MCF 10A (cell line): ENCODE measurements at regions not wholly inside any gene's neighbourhood (a gene's known extent, or its start where the extent isn't known, plus 50 kb on each side); places are given as distances from the start of the nearest gene placed in this dataset.
"Not testable (repeated sequence)": the region's sequence is repeated elsewhere in the genome, so short reads cannot be mapped to it uniquely, and the experiment has no call there.

Source experiments
- BruUV-seq: library from RNA; stranded (reverse); fragments of 400-500 nt; replicated peaks from 2 replicates; lab custom pipeline; 2021; lab: Mats Ljungman, UMichigan
- CTCF ChIA-PET: fragments of 300-600 bp; sonication (Branson Sonifier 250); formaldehyde crosslinking; extraction: SDS; loops from one replicate; lab custom pipeline; 2021; ENCODE audit warnings: antibody characterized with exemption, inconsistent platforms; lab: Yijun Ruan, JAX
- POLR2A ChIA-PET: fragments of 300-600, 350-650 bp; sonication (Branson Sonifier 250); formaldehyde crosslinking; extraction: SDS; loops from one replicate; lab custom pipeline; 2020; ENCODE audit warnings: antibody characterized with exemption, inconsistent platforms; lab: Yijun Ruan, JAX
- DNase-seq: peaks from one replicate; pipeline ENCODE4 v3.0.0-alpha.2; 2018; ENCODE audit not compliant: unreplicated experiment
- H3K27ac Mint-ChIP-seq: one replicate; pipeline ENCODE4 v1.8.0; 2022; ENCODE audit warnings: mild to moderate bottlenecking, low read depth, mixed read lengths; ENCODE audit not compliant: unreplicated experiment
- H3K27me3 Mint-ChIP-seq: one replicate; pipeline ENCODE4 v1.8.0; 2022; ENCODE audit warnings: mixed read lengths; ENCODE audit not compliant: insufficient read depth, unreplicated experiment
- H3K36me3 Mint-ChIP-seq: one replicate; pipeline ENCODE4 v1.8.0; 2022; ENCODE audit warnings: mild to moderate bottlenecking, moderate library complexity, mixed read lengths; ENCODE audit not compliant: insufficient read depth, unreplicated experiment
- H3K4me1 Mint-ChIP-seq: one replicate; pipeline ENCODE4 v1.8.0; 2022; ENCODE audit warnings: mixed read lengths; ENCODE audit not compliant: insufficient read depth, unreplicated experiment
- H3K4me3 Mint-ChIP-seq: one replicate; pipeline ENCODE4 v1.8.0; 2022; ENCODE audit warnings: mild to moderate bottlenecking, moderate library complexity, mixed read lengths; ENCODE audit not compliant: unreplicated experiment
- H3K9me3 Mint-ChIP-seq: one replicate; pipeline ENCODE4 v1.8.0; 2022; ENCODE audit warnings: mixed read lengths; ENCODE audit not compliant: unreplicated experiment
- intact Hi-C: fragments of 100-400 bp; cut with micrococcal nuclease; formaldehyde crosslinking; loops from 2 replicates; pipeline ENCODE4 v1.14.1; 2022
- TF ChIP-seq, protein P1 (sequence below): fragments of 200-600 bp; IDR thresholded peaks from one replicate; pipeline ENCODE4 v1.8.0; 2022; ENCODE audit warnings: antibody characterized with exemption, mild to moderate bottlenecking; ENCODE audit not compliant: unreplicated experiment

DNA sequence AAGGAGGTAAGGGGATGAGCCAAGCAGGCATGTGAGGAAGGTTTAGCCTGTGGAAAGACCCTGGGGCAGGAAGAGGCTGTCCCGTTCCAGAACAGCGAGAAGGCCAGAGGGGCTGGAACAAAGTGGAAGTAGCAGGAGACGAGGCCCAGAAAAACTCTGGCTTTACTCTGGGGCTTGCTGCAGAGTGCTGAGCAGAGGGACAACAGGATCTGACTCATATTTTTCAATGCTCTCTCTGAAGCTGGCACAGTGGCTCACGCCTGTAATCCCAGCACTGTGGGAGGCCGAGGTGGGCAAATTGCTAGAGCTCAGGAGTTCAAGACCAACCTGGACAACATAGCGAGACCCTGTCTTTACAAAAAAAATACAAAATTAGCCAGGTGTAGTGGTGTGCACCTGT, 52.4 kb upstream of the PAX7 start:
- ChIA-PET CTCF (interaction anchor here (0.6 to 1.7 kb wide), 4 partner anchors 18 to 1513 kb away, joined by 3 to 8 read pairs (median 4); no protein-coding TSS in a partner anchor), POLR2A (no interaction called here)
- Mint-ChIP-seq H3K27me3 (peaks cover 6% of the 10 kb centered on the region), H3K4me1 (no peaks in the 10 kb centered on the region), H3K27ac (no peak overlapping the region), H3K9me3 (no peaks in the 10 kb centered on the region), H3K4me3 (no peak overlapping the region), H3K36me3 (no peaks in the 10 kb centered on the region)
- TF ChIP-seq, protein P1, sequence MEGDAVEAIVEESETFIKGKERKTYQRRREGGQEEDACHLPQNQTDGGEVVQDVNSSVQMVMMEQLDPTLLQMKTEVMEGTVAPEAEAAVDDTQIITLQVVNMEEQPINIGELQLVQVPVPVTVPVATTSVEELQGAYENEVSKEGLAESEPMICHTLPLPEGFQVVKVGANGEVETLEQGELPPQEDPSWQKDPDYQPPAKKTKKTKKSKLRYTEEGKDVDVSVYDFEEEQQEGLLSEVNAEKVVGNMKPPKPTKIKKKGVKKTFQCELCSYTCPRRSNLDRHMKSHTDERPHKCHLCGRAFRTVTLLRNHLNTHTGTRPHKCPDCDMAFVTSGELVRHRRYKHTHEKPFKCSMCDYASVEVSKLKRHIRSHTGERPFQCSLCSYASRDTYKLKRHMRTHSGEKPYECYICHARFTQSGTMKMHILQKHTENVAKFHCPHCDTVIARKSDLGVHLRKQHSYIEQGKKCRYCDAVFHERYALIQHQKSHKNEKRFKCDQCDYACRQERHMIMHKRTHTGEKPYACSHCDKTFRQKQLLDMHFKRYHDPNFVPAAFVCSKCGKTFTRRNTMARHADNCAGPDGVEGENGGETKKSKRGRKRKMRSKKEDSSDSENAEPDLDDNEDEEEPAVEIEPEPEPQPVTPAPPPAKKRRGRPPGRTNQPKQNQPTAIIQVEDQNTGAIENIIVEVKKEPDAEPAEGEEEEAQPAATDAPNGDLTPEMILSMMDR = no peak
- no TSS peak for BruUV-seq
- no peak for DNase-seq
- intact Hi-C loops = no loop called here

DNA sequence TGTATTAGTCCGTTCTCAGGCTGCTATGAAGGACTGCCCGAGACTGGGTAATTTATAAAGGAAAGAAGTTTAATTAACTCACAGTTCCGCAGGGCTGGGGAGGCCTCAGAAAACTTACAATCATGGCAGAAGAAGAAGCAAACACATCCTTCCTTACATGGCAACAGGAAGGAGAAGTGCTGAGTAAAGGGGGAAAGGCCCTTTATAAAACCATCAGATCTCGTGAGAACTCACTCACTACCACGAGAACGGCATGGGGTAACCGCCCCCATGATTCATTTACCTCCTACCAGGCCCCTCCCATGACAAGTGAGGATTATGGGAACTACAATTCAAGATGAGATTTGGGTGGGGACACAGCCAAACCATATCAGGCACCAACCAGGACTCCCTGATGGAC, 51.4 kb upstream of the PAX7 start:
- not testable (repeated sequence) for BruUV-seq

DNA sequence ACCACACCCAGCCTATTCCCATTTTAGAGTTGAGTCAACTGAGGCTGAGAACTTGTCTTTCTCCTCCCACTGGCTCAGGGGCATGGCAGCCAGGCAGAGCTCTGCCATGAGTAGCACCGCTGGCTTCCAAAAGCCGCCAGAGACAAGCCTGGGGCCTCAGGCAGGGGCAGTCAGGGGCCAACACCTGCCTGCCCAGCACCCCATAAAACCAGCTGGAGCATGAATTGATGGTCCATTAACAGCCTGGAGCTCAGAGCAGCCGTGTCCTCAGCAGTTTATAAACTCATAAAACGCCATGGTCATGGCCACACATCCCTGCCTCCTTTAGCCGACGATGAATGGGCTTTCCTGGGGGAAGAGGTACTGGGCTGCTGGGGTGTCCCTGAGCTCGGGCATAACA, 50.6 kb upstream of the PAX7 start:
- ChIA-PET CTCF (interaction anchor here (0.7 to 1.9 kb wide), 6 partner anchors 17 to 1085 kb away, joined by 3 to 11 read pairs (median 3); no protein-coding TSS in a partner anchor), POLR2A (no interaction called here)
- TF ChIP-seq, protein P1 = no peak
- no peak for DNase-seq
- Mint-ChIP-seq H3K27me3 (no peaks in the 10 kb centered on the region), H3K27ac (no peak overlapping the region), H3K4me3 (no peak overlapping the region), H3K36me3 (no peaks in the 10 kb centered on the region), H3K9me3 (no peaks in the 10 kb centered on the region), H3K4me1 (no peaks in the 10 kb centered on the region)
- no TSS peak for BruUV-seq
- intact Hi-C loops = loop anchor here (2.0 to 10.0 kb wide), 4 partner anchors 281 to 1078 kb away; partner anchors contain the start of gene IGSF21

More for the DNA sequence above, 51.4 kb upstream of the PAX7 start:
- CTCF ChIA-PET = interaction anchor here (0.6 to 0.8 kb wide), 3 partner anchors 907 to 1454 kb away, joined by 3 to 5 read pairs (median 3); no protein-coding TSS in a partner anchor
- H3K36me3 Mint-ChIP-seq, intact Hi-C loops, H3K4me1 Mint-ChIP-seq, H3K9me3 Mint-ChIP-seq, POLR2A ChIA-PET, DNase-seq, H3K27me3 Mint-ChIP-seq, H3K27ac Mint-ChIP-seq, H3K4me3 Mint-ChIP-seq: not testable (repeated sequence)

DNA sequence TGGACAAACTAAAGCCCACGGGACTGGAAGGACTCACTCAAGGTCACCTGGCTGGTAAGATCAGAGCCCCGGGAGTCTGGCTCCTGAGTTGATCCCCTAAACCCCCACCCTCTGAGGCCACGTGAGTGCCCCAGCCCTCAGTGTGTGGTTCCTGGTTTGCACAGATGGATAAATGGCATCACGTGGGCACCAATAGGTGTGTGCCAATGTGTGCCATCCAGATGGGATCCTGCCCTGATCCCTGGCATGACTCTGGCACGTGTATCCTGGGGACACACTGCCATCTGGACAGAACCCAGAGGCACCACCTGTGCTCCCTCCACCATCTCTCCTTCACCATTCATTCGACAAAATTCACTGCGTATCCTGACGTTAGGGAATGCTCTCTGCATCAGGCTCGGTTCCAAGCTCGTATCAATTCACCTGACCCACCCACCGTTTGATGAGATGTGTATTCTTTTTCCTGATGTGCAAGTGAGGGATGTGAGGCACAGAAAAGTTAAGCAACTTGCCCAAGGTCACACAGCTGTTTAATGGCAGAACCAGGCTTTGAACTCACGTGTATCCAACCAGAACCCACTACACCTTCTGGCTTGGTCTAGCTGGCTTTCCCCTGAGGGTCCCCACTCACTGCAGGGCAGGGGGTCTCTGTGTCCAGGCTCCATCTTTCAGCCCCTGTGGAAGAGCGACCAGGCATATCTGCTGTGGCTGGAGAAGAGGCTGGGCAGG, 49.8 kb upstream of the PAX7 start:
- Mint-ChIP-seq H3K27ac (no peak overlapping the region), H3K36me3 (no peaks in the 10 kb centered on the region), H3K4me1 (no peaks in the 10 kb centered on the region), H3K4me3 (no peak overlapping the region), H3K27me3 (no peaks in the 10 kb centered on the region), H3K9me3 (no peaks in the 10 kb centered on the region)
- DNase-seq = no peak
- TF ChIP-seq, protein P1 = no peak
- intact Hi-C loops = loop anchor here (1.0 to 10.0 kb wide), 6 partner anchors 25 to 1079 kb away; partner anchors contain the start of gene IGSF21
- POLR2A ChIA-PET = interaction anchor here (0.7 kb wide), 1 partner anchor 1160 kb away, joined by 3 read pairs; no protein-coding TSS in a partner anchor
- CTCF ChIA-PET = interaction anchor here (0.6 to 3.0 kb wide), 33 partner anchors 8 to 1632 kb away, joined by 3 to 20 read pairs (median 4); no protein-coding TSS in a partner anchor
- BruUV-seq = no TSS peak
